HG03060 (cell line): ENCODE measurements at regions not wholly inside any gene's neighbourhood (a gene's known extent, or its start where the extent isn't known, plus 50 kb on each side); places are given as distances from the start of the nearest gene placed in this dataset.
"Not testable (repeated sequence)": the region's sequence is repeated elsewhere in the genome, so short reads cannot be mapped to it uniquely, and the experiment has no call there.

Source experiments
- ATAC-seq: cut with Tn5 transposase; IDR thresholded peaks from one replicate; pipeline ENCODE4 v1.9.1; 2021; ENCODE audit warnings: low read depth, moderate number of reproducible peaks; ENCODE audit not compliant: unreplicated experiment

DNA sequence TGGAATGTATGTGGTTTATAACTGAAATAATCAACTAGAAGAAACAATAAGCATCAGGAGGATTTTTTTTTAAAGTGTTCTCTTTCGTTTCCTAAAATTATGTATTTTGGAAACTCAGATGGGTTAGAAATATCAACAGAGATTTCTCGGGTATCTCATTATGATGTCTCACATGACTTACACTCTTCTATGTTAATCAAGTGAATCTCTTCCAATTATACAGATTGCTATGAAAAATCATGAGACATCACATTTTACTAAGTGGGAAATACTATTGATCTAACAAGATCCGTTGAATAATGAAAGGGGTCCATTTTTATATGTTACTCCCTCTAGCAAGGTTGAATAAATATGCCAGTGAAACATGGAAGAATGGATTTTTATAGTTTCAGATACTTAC is 54.7 kb upstream of the NRIP1 start:
- no peak for ATAC-seq

DNA sequence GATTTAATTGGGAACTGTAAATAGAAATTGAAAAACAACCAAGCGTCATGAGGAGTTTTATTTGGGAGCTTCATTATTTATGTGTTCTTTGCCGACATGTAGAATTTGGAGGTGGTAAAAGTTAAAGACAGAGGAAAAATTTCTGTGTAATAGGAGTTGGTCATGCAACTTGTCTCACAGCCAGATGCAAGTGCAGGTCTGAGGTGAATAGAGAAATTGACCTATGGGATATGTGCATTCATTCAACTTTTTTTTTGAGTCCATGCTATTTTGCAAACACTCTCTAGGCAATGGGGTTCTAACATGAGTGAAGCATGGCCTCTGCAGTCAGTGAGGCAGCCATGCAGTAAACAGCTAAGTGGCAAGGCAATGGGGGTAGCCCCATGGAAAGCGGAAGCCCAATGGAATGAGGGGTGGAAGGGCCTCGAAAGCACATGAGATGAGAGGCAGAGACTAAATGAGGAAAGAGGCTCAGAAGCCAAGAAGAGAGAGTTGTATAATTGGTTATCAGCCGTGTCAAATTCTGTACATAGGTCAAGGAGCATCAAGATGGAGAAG is 56.4 kb upstream of the NRIP1 start:
- ATAC-seq, result no peak

GRCh38 chr21:15121655-15122120 is 56.9 kb upstream of the NRIP1 start:
- ATAC-seq, result no peak

- no peak for ATAC-seq
These were observed 57.4 kb upstream of the NRIP1 start for GRCh38 chr21:15122241-15122640.

DNA sequence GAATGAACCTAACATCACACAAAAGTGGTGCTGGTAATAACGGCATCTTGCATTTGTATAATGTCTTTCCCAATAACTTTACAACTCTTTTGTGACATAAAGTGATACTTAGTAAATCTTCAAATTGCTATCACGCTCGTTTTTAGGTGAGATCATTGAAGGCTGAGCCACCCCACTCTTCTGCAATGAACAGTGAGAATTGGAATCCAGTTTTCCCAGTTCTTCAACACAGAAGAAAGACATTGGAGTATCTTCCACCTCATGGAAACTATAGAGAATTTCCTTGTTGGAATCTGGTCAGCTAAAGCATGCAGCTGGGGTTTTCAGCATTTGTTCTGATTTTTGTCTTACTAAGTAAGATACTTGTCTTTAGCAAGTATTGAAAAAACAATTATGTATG is 59.9 kb upstream of the NRIP1 start:
- no peak for ATAC-seq

- ATAC-seq, result no peak
These were observed 62.1 kb upstream of the NRIP1 start for GRCh38 chr21:15126948-15127347.

DNA sequence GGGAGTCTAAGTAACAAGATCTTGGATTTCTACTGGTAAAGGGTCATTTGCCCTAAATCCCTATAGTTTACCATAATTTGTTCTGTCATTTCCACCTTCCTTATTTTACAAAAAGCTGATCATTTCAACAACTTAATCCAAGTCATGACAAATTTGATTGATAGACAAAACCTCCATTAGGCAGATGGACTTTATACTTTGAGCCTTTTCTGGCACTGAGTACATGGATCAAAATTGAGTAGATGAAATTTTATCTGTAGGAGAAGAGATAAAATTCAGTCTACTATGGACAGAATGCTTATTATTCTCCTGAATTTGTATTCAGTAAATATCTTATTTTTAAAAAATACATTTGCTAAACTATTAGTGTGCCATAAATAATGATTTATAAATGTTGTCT is 62.6 kb upstream of the NRIP1 start:
- ATAC-seq, result no peak

DNA sequence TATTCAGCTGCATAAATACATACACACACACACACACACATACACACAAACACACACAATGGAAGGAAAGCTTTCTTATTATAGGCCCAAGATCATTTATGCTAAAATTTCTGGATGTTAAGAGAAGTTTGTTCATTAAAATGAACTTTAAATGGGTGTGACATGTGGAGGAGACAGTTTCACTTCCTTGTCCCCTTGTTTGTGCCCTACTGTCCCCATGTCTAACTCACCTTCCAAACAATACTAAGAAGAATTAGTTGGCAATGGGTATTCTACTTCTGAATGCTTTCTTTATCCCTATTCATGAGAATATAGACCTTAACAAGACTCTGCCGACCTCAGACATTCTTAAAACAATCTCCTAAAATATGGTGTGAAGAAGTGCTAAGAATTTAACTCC is 63.5 kb upstream of the NRIP1 start:
- ATAC-seq, result no peak

DNA sequence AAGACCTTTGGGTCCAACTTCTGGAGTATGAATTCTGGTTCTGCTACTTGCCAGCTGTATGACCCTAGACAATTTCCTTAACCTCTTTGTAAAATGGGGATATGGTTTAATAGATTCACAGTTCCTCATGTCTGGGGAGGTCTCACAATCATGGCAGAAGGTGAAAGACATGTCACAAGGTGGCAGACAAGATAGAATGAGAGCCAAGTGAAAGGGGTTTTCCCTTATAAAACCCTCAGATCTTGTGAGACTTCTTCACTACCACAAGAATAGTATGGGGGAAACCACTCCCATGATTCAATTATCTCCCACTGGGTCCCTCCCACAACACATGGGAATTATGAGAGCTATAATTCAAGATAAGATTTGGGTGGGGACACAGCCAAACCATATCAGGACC is 63.9 kb upstream of the NRIP1 start:
- not testable (repeated sequence) for ATAC-seq

- no peak for ATAC-seq
These were observed 65.5 kb upstream of the NRIP1 start for GRCh38 chr21:15130326-15130725.

- no peak for ATAC-seq
These were observed 66.0 kb upstream of the NRIP1 start for GRCh38 chr21:15130751-15131150.

DNA sequence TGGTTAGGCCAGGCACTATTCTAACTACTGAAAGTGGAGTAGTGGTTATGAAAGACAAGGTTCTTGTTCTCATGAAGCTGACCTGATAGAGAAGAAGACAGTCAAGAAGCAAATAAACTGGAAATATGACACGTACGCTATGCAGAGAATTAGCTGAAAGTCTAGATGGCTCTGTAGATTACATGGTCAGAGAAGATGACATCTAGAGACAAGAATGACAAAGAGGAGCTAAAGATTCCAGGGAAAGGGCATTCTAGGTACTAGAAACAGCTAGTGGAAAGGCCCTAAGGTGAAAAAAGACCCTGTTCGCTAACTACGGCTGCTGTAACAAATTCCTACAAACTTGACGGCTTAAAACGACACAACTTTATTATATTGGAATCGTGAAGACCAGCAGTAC is 68.0 kb upstream of the NRIP1 start:
- ATAC-seq, result no peak

GRCh38 chr21:15134701-15135470 is 70.1 kb upstream of the NRIP1 start:
- no peak for ATAC-seq

GRCh38 chr21:15135867-15136629 is 71.2 kb upstream of the NRIP1 start:
- ATAC-seq, result no peak

DNA sequence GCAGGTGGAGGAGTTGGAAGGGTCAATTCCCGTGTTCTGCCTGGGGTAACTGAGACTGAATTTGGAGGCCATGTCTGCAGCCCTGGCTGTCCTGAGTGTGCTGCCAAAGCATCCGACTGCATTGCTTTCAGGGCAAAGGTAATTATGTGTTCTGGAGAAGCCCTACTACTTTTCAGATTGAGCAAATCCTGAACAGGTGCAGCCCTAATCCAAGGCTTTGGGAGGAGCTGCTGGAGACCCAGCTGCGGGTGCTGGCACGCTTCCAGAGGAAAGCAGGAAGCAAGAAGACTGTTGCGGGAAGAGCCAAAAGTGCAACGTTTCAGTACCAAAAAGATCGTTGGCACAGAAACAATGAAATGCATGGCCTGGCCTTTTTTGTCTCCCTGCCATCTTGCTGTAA is 73.7 kb upstream of the NRIP1 start:
- no peak for ATAC-seq

- no peak for ATAC-seq
These were observed 75.1 kb upstream of the NRIP1 start for GRCh38 chr21:15139898-15140297.

GRCh38 chr21:15140321-15141019 is 75.7 kb upstream of the NRIP1 start:
- ATAC-seq, result no peak

GRCh38 chr21:15141261-15141970 is 76.6 kb upstream of the NRIP1 start:
- ATAC-seq, result no peak

- no peak for ATAC-seq
These were observed 79.2 kb upstream of the NRIP1 start for GRCh38 chr21:15144026-15144425.

- no peak for ATAC-seq
These were observed 83.6 kb upstream of the NRIP1 start for GRCh38 chr21:15148437-15148836.
